CD4-positive, alpha-beta T cell treated with Interleukin-12 subunit alpha and Interleukin-12 subunit beta, for 1 hour (primary cell): ENCODE measurements at regions not wholly inside any gene's neighbourhood (a gene's known extent, or its start where the extent isn't known, plus 50 kb on each side); places are given as distances from the start of the nearest gene placed in this dataset.
A peak's percentile ranks its signal among the peaks of the same experiment; 100 is the strongest.
"Not testable (repeated sequence)": the region's sequence is repeated elsewhere in the genome, so short reads cannot be mapped to it uniquely, and the experiment has no call there.

ENCODE experiments used
- DNase-seq: peaks from one replicate; pipeline ENCODE4 v3.0.0-alpha.2; 2020

DNA sequence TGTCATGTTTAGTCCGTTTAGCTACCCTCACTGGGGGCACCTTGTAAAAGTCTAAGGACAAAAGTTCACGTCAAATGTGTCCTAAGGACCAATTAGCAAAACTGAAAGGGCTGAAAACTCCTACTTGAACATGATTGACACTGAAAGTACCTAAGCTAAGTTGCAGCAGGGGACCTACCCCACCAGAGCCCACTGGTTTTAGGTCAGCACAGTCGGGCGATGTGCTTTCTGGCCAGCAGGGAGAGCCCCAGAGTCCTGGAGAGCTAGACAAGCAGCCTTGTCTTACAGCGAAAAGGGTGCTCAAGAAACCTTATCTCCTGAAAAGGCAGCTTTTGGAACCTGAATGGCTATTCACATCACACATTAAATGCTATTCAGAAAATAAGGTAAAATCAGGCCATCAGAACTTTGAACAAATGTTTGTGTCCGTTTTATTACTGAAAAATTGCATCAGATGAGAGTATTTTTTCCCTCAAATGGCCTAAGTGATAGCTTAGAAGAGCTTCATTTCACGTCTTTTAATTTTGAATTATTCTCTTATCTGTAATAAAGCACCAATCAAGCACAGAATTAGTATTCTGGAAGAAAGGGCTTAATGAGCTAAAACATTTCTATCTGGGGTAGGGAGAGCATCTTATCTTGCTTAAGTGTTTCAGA lies 52.2 kb upstream of the MKI67 start:
- DNase-seq, result peak; percentile 45

DNA sequence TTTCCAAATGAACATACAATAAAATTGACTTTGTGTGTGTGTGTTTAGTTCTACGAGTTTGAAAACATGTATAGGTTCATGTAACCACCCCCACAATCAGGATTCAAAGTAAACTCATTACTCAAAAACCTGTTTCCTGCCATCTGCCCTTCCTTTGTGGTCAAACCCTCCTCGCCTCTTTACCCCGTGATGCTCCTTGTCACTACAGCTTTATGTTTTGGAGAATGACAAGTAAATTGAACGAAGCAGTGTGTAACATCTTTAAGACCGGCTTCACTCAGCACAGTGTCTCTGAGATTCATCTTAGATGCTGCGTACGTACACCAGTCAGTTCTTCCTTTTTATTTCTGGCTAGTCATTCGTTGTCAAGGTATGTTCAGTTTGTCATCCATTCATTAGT lies 54.6 kb upstream of the MKI67 start:
- DNase-seq, result peak; percentile 54

DNA sequence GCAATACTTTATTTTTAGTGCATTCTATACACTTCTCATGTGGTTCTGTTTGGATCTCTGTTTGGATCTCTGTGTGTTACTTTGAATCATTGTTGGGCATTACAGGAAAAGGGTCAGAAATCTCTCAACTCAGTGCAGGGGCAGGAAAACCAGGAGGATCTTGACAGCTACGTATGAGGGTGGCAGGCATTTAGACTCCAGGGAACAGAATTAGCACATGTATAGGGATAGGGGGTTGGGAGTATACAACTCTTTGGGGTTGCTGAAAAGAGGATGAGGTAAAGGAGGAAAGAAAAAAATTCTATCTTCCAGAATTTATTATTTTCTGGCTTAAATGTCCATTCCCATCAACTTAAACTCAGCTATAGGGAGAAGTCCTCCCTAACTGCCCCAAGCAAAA lies 59.4 kb upstream of the MKI67 start:
- DNase-seq, result no peak

DNA sequence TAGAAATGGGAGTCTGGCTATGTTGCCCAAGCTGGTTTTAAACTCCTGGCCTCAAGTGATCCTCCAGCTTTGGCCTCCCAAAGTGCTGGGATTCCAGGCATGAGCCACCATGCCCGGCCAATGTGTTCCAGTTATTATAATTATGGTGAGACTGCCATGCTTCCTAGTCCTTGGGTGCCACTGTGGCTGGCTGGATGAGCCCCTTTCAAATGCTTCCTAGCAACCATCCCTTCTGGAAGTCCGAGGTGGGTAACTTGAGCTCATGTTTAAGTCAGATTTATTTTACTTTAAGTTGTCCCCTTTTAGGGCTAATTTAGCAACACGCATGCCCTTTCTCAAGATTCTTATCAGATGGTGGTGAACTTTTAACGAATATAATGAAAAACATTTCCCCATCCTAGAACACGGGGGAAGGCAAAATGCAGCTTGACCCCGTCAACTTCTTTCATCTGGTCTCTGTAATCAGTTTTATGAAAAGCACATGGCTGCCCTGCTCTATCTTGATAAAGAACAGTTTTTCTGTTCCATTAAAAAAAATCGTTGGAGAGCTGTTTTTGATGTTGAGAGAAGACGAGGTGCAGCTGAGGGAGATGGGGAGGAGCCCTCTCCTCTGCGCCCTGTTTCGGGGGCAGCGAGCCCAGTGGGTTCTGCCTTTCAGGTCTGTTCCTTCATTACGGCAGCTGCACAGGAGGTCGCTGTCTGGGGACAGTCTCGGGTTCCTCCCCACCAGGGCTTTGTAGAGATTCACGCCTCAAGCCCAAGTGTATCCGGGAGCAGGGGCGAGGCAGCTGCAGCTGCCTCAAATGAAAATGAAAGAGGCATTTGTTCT lies 61.0 kb upstream of the MKI67 start:
- peak; percentile 36 for DNase-seq

DNA sequence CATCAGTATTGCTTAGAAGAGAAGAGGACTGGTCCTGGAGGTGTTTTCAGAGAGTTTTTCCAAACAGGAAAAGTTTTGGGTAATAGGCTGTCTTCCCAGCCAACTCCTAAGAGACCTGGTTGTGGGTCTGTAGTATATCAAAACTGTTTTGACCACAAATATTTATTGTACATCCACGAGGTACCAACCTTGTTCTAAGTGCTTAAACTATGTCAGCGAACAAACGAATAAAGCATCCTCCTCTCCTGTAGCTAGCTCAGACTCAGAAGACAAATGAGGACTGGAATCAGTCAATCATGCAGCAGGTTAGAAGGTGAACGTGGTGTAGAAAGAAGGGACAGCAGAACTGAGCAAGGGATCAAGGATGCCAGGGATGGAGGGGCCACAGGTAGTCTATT lies 61.6 kb upstream of the MKI67 start:
- no peak for DNase-seq

DNA sequence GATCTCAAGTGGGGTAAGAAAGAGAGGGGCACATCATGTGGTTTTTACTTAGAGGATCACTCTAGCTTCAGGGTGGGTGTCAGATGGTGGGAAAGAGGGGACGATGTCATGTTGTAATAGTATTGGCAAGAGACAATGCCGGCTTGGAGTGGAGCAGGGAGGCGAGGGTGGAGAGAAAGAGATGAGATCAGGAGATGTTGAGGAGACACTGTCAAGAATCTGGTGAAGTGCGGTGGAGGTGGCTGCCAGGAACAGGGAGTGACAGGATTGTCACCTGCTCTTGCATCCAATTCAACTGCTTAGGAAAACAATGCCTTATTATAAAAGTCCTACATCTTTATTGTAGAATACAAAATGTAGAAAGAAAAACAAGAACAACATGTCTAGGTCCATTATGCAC lies 63.0 kb upstream of the MKI67 start:
- DNase-seq, result no peak

DNA sequence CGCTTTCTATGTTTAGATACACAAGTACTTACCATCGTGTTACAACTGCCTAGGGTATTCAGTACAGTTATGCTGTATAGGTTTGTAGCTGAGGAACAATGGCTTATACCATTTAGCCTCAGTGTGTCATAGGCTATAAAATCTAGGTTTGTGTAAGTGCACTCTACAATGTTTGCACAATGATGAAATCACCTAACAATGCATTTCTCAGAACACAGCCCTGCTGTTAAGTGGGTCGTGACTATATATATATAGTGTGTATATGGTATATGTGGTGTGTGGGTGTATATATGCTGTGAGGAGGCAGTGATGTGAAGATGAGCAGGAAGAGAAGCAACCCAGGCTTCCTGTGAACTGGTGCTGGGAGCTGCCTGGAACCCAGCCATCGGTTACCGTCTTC lies 65.6 kb upstream of the MKI67 start:
- no peak for DNase-seq

DNA sequence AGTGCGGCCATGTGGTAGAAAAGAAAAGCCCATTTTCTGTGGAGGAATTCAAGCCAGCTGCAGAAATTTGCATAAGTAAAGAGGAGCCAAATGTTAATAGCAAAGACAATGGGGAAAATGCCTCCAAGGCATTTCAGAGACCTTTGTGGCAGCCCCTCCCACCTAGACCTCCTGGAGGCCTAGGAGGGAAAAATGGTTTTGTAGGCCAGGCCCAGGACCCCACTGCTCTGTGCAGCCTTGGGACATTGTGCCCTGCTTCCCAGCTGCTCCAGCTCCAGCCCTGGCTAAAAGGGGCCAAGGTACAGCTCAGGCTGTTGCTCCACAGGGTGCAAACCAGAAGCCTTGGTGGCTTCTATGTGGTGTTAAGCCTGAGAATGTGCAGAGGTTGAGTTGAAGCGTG lies 75.6 kb upstream of the MKI67 start:
- not testable (repeated sequence) for DNase-seq

DNA sequence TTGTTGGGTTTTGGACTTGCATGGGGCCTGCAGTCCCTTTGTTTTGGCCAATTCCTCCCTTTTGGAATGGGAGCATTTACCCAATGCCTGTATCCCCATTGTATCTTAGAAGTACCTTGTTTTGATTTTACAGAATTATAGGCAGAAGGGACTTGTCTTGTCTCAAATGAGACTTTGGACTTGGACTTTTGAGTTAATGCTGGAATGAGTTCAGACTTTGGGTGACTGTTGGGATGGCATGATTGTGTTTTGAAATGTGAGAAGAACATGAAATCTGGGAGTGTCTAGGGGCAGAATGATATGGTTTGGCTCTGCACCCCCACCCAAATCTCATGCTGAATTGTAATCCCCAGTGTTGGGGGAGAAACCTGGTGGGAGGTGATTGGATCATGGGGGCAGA lies 76.8 kb upstream of the MKI67 start:
- DNase-seq, result no peak

DNA sequence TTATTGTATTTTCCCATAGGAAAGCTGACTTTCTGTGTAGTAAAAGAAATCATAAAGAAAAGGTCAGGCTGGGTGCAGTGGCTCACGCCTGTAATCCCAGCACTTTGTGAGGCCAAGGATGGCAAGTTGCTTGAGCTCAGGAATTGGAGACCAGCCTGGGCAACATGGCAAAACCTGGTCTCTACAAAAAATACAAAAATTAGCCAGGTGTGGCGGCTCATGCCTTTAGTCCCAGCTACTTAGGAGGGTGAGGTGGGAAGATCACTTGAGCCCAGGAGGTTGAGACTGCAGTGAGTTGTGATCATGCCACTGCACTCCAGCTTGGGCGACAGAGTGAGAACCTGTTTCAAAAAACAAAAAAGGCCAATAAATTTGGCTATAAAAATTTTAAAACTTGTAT lies 79.4 kb upstream of the MKI67 start:
- not testable (repeated sequence) for DNase-seq

DNA sequence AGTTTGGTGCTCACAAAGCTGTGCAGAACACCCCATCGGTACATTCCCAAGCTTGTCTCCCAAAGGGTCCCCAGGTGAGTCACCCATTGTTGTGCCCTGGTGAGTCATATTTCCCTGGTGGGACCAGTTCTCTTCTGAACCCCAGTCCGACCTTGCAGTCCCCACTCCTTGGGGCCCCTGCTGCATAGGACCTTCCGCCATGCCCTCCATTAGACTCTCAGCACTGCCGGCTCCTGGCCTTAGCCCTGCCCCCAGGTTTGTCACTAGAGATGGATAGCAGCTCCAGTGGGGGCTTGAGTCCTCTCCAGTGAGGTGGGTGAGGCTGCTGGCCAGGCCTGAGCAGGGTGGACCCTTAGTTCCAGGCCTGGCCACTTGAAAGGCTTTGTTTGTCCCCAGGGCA lies 80.5 kb upstream of the MKI67 start:
- DNase-seq, result no peak

DNA sequence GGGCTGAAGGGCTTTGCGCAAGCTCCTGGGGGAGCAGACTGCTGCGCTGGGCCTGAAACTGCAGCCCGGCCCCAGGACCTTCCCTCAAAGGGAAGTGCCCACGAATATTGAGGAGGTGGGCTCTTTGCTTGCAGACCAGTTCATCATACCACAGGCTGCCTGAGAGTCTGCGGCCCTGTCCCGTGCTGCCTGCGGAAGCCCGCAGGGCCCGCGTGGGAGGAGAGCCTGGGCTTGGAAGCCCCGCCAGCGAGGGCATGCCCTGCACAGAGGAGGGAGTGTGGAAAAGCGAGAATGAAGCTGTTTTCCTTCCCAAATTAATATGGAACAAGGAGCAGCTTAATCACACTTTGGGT lies 83.6 kb upstream of the MKI67 start:
- DNase-seq, result no peak

DNA sequence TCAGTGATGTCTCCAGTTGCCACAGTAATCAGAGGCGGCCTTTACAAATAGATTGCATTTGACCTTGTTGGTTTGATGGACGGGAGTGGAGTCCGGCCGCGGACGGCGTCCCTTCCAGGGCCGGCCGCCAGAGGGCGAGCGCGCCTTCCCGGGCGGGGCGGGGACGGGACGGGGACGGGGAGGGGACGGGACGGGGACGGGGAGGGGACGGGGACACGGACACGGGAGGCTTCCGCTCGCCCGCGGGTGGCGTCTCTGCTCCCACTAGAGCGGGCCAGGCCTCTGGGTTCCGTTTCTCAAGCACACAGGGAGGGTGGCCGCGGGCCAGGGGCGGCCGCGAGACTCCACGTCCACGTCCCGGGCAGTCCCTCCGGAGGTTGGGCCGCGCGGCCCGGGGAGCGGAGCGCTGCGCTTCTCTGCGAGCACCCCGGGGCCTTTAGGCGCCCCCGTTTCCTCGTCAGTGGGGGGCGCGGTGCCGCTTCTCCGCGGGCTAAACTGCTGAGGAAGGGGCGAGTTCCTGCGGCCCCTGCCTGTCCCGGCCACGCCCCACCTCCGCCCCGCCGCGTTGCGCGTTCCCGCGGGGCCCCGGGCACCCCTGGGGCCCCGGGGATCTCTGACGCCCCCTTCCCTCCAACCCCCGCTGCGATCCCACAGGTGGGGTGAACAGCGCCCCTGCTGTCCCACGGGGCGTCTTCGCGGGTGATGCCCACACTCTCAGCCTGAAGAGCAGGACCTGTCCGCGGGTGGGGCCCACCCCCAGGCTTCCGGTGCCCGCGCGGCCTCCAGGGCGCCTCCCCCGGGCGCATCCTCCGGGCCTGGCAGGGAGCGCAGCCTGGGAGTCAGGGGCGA lies 84.2 kb upstream of the MKI67 start:
- DNase-seq, result peak; percentile 81

DNA sequence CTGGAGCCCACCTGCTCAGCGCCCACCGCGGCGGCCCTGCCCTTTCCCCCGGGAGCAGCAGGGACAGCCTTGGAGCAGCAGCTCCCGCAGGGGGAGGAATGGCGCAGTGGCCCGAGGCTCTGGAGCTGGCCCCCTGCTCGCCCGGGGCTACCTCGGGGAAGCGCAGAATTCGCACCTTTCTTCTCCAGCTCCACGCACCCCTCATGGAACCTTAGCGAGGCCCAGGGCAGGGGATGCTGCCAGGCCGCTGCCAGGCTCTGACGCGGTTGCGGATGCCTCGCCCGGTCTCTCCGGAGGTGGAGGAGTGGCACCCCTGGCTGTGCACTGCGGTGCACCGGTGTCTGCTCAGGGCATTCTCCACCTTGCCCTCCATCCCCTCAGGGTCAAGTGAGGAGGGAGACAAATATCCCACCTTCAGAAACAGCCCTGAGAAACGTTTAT lies 84.9 kb upstream of the MKI67 start:
- peak; percentile 3 for DNase-seq

DNA sequence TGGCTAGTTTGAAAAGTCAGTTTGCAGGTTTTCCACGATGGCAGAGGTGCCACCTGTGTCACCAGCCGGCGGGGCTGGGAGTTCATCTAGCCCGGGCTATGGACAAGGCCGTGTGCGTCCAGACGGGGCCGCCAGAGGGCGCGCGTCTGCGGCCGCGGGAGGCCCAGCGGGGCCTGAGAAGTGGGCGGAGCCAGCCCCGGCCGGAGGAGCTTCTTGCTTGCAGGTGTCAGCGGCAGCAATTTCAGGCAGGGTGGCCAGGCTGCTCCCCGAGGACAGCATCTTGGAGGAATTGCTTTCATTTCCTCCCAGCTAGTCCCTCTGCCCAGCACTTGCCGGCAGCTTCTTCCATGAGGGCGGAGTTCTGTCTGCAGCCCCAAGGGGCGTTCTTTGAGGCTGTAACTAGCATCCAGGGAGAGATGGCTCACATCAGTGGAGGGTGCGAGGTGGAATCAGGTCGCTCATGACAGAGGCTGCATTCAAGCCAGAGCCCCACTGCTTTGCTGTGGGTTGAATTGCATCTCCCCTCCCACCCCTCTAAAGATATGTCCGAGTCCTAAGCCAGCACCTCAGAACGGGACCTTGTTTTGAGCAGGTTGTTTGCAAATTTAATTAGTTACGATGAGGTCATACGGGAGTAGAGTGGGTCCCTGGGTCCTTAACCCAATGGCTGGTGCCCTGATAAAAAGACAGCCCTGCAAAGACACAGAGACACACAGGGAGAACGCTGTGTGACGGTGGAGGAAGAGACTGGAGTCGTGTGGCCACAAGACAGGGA lies 85.9 kb upstream of the MKI67 start:
- DNase-seq, result peak; percentile 86

DNA sequence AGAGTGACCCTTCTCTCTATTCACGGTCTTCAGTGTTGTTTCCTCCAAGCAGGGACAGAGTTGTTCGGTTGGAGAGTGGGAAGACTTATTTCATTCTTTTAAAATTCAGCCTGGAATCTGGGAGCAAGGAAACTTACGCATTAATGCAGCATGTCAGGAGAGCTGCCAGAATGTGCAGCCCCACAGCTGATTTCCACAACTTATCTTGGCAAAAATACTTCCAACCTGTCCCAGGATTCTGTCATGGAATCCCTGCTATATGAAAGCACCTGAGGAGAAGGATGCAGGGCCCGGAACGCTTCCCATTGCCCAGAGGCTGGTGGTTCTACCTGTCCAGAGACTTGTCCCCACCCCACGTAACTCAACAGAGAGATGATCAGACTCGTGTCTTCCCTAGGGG lies 86.9 kb upstream of the MKI67 start:
- no peak for DNase-seq

DNA sequence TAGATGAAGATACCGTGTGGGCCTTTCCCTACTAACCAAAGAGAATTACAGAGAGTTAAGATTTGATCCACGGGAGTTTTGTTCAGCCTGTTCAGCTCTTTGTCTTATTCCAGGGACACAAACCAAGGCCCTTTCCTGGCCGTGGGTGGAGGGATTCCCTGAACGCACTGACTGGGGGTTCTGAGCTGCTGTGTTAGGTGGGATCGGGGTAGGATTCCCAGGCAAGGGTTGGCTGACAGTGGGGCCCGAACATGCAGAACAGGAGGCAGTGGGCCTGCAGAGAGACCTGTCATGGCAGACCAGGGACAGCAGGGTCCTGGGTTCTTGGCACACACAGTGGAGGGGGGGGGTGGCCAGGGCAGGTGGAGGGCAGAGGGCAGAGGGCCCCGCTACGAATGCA lies 89.5 kb upstream of the MKI67 start:
- no peak for DNase-seq

DNA sequence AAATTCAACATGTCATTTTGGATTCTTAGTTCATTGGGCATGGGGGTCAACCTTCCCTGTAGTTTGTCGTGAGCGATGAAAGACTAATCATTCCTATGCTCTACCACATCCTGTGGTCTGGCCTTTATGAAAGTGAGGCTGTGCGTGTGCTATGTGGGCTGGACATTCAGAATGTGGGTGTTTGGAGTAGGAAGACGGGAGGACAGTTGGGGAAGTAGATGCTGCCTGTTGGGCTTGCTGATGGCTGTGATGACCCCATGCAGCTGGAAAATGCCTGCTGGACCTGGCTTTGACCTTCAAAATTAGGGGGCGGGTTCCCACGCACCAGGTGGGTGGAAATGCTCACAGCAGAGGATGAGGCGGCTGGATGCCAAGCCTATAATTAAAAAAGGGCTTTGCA lies 90.9 kb upstream of the MKI67 start:
- DNase-seq, result no peak

DNA sequence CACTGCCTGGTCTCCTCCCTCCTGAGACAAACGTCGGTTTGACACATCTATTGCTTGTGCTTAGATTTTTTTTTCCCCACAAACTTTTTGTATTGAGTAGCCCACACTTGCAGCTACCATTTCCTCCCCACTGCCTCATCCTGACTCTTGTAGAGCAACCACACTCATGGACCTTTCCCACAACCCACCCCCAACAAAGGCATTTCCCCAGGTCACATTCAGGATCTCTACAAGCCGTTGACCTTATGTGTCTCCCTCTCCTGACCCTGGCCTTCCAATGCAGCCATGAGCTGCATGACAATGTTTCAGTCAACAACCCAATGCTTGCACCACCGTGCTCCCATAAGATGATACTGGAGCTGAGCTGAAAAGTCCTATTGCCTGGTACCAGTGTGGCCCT lies 91.9 kb upstream of the MKI67 start:
- DNase-seq, result no peak

DNA sequence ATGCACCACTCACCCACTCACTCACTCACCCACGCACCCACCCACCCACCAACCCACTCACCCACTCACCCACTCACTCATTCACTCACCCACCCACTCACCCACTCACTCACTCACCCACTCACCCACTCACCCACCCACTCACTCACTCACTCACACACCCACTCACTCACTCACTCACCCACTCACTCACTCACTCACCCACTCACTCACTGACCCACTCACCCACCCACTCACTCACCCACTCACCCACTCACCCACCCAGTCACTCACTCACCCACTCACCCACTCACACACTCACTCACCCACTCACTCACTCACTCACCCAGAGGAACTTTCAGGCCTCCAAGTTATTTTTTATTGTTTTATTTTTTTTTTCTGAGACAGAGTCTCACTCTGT lies 93.1 kb upstream of the MKI67 start:
- no peak for DNase-seq

DNA sequence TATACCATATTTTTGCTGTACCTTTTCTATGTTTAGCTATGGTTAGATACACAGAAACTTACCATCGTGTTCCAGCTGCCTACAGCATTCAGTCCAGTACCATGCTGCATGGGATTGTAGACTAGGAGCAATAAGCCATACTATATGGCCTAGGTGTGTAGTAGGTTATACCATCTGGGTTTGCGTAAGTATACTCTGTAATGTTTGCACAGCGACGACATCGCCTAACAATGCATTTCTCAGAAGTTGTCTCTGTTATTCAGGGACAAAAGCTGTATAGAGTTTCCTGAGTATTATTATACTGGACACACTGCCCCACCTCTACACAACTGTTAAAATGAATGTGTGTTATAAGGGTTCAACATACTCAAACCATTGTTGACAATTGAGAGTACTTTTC lies 93.8 kb upstream of the MKI67 start:
- no peak for DNase-seq

DNA sequence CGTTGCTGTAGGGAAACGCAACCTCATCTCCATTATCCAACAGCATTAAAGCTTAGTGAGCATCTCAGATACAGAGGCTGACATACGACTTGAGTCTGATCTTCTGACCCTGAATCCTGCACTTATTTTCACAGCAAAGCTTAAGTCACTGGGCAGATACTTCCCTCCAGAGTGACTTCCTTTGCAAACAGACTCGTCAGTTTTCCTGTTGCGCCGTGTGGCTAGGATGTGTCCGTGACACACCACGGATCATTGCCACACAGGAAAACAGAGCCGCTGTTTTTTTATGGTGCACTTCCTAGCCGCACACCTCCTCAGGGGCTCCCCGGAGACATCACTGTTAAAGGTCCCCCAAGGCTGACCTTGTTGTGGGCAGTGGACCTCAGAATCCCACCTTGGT lies 94.9 kb upstream of the MKI67 start:
- DNase-seq, result no peak

DNA sequence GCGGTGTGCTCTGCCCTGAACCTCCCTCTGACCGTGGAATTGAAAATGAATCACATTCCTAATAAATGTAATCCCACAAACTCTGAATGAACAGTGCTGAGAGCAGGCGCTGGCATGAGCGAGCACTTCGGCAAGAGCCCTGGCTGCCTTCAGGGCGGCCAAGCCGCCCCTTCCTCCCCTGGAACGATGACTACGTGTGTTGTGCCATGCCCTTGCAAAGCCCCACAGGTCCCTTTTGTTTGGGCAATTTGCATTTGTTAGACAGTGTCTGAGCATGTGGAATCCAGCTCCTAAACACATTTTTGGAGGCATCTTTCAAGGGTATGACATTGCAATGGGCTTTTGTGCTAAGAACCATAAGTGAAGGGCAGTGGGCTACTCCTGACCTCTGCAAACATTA lies 95.6 kb upstream of the MKI67 start:
- DNase-seq, result no peak
